Parathyroid adenoma (tissue), 2 donors: ENCODE measurements at regions not wholly inside any gene's neighbourhood (a gene's known extent, or its start where the extent isn't known, plus 50 kb on each side); places are given as distances from the start of the nearest gene placed in this dataset.

Experiments
- H2AFZ ChIP-seq: fragments of 300-600 bp; sonication (generic); one replicate; pipeline ENCODE4 v1.7.0; 2017; ENCODE audit warnings: antibody characterized with exemption, mild to moderate bottlenecking
- H3K27ac ChIP-seq: fragments of 300-600 bp; sonication (generic); one replicate; pipeline ENCODE4 v1.7.0; 2017
- H3K27me3 ChIP-seq: fragments of 300-600 bp; sonication (generic); one replicate; pipeline ENCODE4 v1.7.0; 2017; ENCODE audit warnings: low read length; ENCODE audit not compliant: control insufficient read depth, insufficient read depth
- H3K36me3 ChIP-seq: fragments of 300-600 bp; sonication (generic); one replicate; pipeline ENCODE4 v1.7.0; 2017; ENCODE audit warnings: low read length; ENCODE audit not compliant: control insufficient read depth, insufficient read depth
- H3K4me1 ChIP-seq: fragments of 300-600 bp; sonication (generic); one replicate; pipeline ENCODE4 v1.7.0; 2017; ENCODE audit warnings: control low read depth
- H3K4me2 ChIP-seq: fragments of 300-600 bp; sonication (generic); one replicate; pipeline ENCODE4 v1.7.0; 2017; ENCODE audit warnings: low read length
- H3K4me3 ChIP-seq: fragments of 300-600 bp; sonication (generic); one replicate; pipeline ENCODE4 v1.7.0; 2017; ENCODE audit warnings: low read depth, low read length
- H3K79me2 ChIP-seq: fragments of 300-600 bp; sonication (generic); one replicate; pipeline ENCODE4 v1.7.0; 2017; ENCODE audit warnings: control low read depth
- H3K9ac ChIP-seq: fragments of 300-600 bp; sonication (generic); one replicate; pipeline ENCODE4 v1.7.0; 2017; ENCODE audit warnings: mild to moderate bottlenecking
- H3K9me3 ChIP-seq: fragments of 300-600 bp; sonication (generic); one replicate; pipeline ENCODE4 v1.7.0; 2017; ENCODE audit warnings: low read length; ENCODE audit not compliant: control insufficient read depth
- TF ChIP-seq, protein P1 (sequence below): fragments of 300-600 bp; sonication (generic); IDR thresholded peaks from one replicate; pipeline ENCODE4 v1.7.0; 2017; ENCODE audit warnings: antibody characterized with exemption, mild to moderate bottlenecking
- donor health status: primary hyperparathyroidism.

DNA sequence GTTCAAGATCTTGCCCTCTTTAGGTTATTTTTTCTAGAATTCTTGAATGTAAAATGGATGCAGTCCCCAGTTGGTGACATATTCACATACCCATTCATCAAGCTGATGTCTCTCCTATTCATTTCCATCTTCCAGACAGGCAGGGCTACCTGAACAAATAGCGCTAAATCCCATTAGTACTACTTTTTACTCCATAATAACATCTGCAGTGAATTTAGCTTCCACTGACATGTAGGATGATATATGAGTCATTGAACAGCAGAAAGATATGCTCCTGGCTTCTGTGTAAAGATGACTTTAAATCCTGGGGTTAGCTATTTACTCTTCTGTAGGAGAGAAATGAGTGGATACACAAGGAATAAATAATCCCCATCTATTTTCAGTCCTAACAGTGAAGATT lies 194.7 kb downstream of the RND3 start:
- Histone ChIP-seq H3K4me1 (no peaks in the 10 kb centered on the region), H2AFZ (no peak overlapping the region), H3K79me2 (no peaks in the 10 kb centered on the region), H3K27ac (no peak overlapping the region), H3K9me3 (no peaks in the 10 kb centered on the region), H3K9ac (no peak overlapping the region), H3K4me2 (no peak overlapping the region), H3K4me3 (no peak overlapping the region), H3K27me3 (no peaks in the 10 kb centered on the region), H3K36me3 (no peaks in the 10 kb centered on the region)
- TF ChIP-seq, protein P1, sequence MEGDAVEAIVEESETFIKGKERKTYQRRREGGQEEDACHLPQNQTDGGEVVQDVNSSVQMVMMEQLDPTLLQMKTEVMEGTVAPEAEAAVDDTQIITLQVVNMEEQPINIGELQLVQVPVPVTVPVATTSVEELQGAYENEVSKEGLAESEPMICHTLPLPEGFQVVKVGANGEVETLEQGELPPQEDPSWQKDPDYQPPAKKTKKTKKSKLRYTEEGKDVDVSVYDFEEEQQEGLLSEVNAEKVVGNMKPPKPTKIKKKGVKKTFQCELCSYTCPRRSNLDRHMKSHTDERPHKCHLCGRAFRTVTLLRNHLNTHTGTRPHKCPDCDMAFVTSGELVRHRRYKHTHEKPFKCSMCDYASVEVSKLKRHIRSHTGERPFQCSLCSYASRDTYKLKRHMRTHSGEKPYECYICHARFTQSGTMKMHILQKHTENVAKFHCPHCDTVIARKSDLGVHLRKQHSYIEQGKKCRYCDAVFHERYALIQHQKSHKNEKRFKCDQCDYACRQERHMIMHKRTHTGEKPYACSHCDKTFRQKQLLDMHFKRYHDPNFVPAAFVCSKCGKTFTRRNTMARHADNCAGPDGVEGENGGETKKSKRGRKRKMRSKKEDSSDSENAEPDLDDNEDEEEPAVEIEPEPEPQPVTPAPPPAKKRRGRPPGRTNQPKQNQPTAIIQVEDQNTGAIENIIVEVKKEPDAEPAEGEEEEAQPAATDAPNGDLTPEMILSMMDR, result no peak

DNA sequence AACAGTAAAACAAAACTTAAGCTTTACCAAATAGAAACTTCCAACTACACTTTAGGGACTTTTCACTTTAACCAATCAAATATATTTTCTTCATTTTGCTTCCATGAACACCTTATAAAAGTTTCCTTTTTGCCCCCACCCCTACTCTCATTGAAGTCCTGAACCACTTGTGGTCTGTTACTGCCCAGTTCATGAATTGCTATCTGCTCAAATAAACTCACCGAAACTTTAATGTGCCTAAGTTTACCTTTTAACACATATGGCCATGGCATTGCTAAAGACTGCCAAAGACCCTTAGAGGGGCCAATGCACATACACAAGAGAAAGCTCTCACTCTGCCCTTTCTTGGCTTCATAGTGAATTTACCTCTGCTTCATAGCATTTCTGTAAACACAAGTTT lies 195.3 kb downstream of the RND3 start:
- Histone ChIP-seq H3K27me3 (no peaks in the 10 kb centered on the region), H3K27ac (no peak overlapping the region), H3K9me3 (no peaks in the 10 kb centered on the region), H2AFZ (no peak overlapping the region), H3K4me2 (no peak overlapping the region), H3K9ac (no peak overlapping the region), H3K36me3 (no peaks in the 10 kb centered on the region), H3K4me3 (no peak overlapping the region), H3K4me1 (no peaks in the 10 kb centered on the region), H3K79me2 (no peaks in the 10 kb centered on the region)
- TF ChIP-seq, protein P1, result no peak

DNA sequence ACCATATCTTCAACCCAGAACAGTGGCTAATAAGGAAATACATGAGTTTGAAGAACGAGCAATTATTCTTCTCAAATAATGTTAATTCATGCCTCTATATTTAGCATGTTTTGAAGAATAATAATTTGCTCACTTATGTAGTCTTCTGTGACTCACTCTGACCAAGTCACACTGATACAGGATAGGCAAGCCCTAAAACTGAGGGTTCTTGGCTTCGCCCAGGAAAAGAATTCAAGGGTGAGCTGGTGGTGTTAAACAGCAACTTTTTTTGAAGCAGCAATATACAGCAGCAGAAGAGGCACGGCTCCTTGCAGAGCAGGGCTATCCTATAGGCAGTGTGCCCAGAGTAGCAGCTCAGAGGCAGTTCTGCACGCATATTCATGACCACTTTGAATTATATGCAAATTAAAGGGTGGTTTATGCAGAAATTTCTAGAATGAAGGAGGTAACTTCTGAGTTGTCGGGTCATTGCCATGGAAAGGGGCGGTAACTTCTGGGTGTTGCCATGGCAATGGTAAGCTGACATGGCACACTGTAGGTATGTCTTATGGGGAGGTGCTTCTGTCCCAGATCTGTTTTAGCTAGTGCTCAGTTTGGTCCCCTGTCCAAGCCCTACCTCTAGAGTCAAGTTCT lies 200.6 kb downstream of the RND3 start:
- Histone ChIP-seq H3K27ac (no peak overlapping the region), H3K4me2 (no peak overlapping the region), H3K79me2 (no peaks in the 10 kb centered on the region), H3K4me1 (no peaks in the 10 kb centered on the region), H2AFZ (no peak overlapping the region), H3K9ac (no peak overlapping the region), H3K27me3 (no peaks in the 10 kb centered on the region), H3K9me3 (no peaks in the 10 kb centered on the region), H3K36me3 (no peaks in the 10 kb centered on the region), H3K4me3 (no peak overlapping the region)
- TF ChIP-seq, protein P1, result no peak

DNA sequence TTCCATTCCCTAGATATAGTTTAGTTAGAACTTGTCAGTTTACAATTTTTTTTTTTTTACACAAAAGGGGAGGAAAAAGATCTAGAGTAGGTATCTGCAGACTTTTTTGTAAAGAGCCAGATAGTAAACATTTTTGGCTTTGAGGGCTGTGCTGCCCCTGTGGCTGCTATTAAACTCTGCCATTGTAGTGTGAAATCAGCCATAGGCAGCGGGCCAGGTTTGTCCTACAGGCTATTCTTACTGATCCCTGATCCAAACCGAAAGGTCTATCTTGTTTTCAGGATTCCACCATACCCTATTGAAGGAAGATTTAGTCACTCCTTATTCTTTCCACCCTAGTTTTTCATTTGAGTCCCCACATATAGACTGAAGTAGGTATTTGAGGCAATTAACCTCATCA lies 203.4 kb downstream of the RND3 start:
- Histone ChIP-seq H3K9me3 (no peaks in the 10 kb centered on the region), H3K4me1 (no peaks in the 10 kb centered on the region), H3K9ac (no peak overlapping the region), H2AFZ (no peak overlapping the region), H3K27me3 (no peaks in the 10 kb centered on the region), H3K4me2 (no peak overlapping the region), H3K27ac (no peak overlapping the region), H3K36me3 (no peaks in the 10 kb centered on the region), H3K4me3 (no peak overlapping the region), H3K79me2 (no peaks in the 10 kb centered on the region)
- TF ChIP-seq, protein P1, result no peak

DNA sequence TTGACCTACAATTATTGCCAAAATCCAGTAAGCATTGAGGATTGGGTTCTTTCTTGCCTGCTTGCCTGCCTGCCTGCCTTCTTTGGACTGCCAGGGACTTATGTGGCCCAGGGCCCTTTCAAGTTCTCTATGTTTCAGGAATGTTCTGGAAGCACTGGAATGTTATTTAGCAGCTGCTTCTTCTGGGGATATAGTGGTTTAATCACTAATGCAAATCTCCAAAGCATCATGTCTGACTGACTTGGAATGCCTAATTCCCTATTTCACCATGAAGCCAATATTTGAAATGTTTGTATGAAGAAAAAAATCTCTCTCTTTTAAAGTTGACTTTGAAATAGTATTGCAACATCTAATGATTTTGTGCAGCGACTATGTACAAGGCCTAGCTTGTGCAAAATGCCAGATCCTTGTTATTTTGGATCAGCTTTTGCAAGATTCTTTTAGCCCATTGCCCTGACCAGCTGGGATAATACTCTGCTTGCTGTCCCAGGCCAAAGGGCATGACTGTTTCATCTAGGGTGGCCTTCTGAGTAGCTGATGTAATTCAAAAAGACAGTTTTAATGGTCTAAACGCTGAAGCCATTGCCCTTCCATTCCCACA lies 204.6 kb downstream of the RND3 start:
- Histone ChIP-seq H3K4me2 (no peak overlapping the region), H3K27me3 (no peaks in the 10 kb centered on the region), H3K4me1 (no peaks in the 10 kb centered on the region), H3K36me3 (no peaks in the 10 kb centered on the region), H3K79me2 (no peaks in the 10 kb centered on the region), H3K9ac (no peak overlapping the region), H2AFZ (no peak overlapping the region), H3K9me3 (no peaks in the 10 kb centered on the region), H3K4me3 (no peak overlapping the region), H3K27ac (no peak overlapping the region)
- TF ChIP-seq, protein P1, result no peak
